ENCODE measurements at regions not wholly inside any gene's neighbourhood (a gene's known extent, or its start where the extent isn't known, plus 50 kb on each side); places are given as distances from the start of the nearest gene placed in this dataset.

DNA sequence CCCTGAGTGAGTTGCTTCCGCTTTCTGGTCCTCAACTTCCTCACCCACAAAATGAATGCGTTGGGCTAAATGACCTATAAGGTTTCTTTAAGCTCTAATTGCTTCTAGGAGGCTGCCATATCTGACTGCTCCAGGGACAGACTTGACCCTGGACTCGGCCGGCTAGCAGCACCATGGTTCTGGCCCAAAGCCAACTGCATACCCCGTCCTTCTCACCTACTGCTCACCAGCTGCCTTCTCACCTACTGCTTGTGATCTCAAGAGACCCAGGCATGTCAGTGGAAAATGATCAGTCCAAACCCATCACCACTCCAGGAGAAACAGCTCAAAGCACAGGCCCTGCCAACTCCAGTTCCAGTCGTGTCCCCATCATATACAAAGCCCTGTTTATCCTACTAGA lies 124.3 kb upstream of the IRX5 start:
- TF ChIP-seq, protein P1, sequence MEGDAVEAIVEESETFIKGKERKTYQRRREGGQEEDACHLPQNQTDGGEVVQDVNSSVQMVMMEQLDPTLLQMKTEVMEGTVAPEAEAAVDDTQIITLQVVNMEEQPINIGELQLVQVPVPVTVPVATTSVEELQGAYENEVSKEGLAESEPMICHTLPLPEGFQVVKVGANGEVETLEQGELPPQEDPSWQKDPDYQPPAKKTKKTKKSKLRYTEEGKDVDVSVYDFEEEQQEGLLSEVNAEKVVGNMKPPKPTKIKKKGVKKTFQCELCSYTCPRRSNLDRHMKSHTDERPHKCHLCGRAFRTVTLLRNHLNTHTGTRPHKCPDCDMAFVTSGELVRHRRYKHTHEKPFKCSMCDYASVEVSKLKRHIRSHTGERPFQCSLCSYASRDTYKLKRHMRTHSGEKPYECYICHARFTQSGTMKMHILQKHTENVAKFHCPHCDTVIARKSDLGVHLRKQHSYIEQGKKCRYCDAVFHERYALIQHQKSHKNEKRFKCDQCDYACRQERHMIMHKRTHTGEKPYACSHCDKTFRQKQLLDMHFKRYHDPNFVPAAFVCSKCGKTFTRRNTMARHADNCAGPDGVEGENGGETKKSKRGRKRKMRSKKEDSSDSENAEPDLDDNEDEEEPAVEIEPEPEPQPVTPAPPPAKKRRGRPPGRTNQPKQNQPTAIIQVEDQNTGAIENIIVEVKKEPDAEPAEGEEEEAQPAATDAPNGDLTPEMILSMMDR (IDR thresholded peaks at IDR 0.05), result no peak
- no peak for TF ChIP-seq POLR2A (IDR thresholded peaks at IDR 0.05)
